A549 (cell line): ENCODE measurements at regions not wholly inside any gene's neighbourhood (a gene's known extent, or its start where the extent isn't known, plus 50 kb on each side); places are given as distances from the start of the nearest gene placed in this dataset.

Experiments used
- BHLHE40 ChIP-seq: IDR thresholded peaks from 2 replicates; pipeline ENCODE4 v1.6.1; 2012; ENCODE audit warnings: low read depth, low read length, inconsistent platforms
- CHD2 ChIP-seq: fragments of 150-350 bp; IDR thresholded peaks from 2 replicates; pipeline ENCODE4 v1.6.1; 2014; ENCODE audit warnings: low read length; ENCODE audit not compliant: partially characterized antibody
- EP300 ChIP-seq, 2 experiments: fragments of >200 bp; sonication (Bioruptor Twin); formaldehyde crosslinking; IDR thresholded peaks; 2 replicates in 1 of 2; 3 replicates in 1 of 2; pipeline ENCODE4 v1.6.1; 2016 to 2017
- MYC ChIP-seq: IDR thresholded peaks from 2 replicates; pipeline ENCODE4 v1.6.1; 2012; ENCODE audit warnings: mild to moderate bottlenecking, inconsistent platforms, low read length, improper control_type of control experiment, borderline replicate concordance
- NR3C1 ChIP-seq: fragments of >200 bp; sonication (Bioruptor Twin); formaldehyde crosslinking; IDR thresholded peaks from 3 replicates; pipeline ENCODE4 v1.6.1; 2017
- PHF8 ChIP-seq: fragments of 200-600 bp; sonication (generic); IDR thresholded peaks from 2 replicates; pipeline ENCODE4 v1.6.1; 2016; ENCODE audit warnings: low read depth, mild to moderate bottlenecking, antibody characterized with exemption, moderate library complexity, borderline replicate concordance
- RAD21 ChIP-seq, 2 experiments: fragments of >200 bp in 1 of 2; sonication (Bioruptor Twin) in 1 of 2; formaldehyde crosslinking in 1 of 2; IDR thresholded peaks in 1 of 2; conservative IDR thresholded peaks in 1 of 2; 2 replicates in 1 of 2; 3 replicates in 1 of 2; pipeline ENCODE4 v1.6.1; 2012 to 2018; ENCODE audit warnings: inconsistent platforms in 1 of 2
- TF ChIP-seq, protein P1 (sequence below): fragments of >200 bp; sonication (Bioruptor Twin); formaldehyde crosslinking; IDR thresholded peaks from 3 replicates; pipeline ENCODE4 v1.5.1; 2016

DNA sequence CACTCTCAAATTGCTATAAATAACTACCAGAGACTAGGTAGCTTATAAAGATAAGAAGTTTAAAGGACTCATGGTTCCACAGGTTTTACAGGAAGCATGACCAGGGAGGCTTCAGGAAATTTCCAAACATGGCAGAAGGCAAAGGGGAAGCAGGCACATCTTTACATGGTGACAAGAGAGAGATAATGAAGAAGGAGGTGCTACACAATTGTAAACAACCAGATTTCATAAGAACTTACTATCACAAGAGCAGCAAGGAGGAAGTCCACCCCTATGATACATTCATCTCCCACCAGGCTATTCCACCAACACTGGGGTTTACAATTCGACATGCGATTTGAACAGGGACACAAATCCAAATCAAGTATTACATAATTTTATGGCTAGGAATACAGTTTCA, 257.7 kb downstream of the BTG1 start:
- TF ChIP-seq NR3C1: no peak
- TF ChIP-seq CHD2: no peak
- no peak for TF ChIP-seq RAD21 (conservative IDR thresholded peaks at IDR 0.05 in 1 of 2, IDR thresholded peaks at IDR 0.05 in 1 of 2)
- TF ChIP-seq, protein P1, sequence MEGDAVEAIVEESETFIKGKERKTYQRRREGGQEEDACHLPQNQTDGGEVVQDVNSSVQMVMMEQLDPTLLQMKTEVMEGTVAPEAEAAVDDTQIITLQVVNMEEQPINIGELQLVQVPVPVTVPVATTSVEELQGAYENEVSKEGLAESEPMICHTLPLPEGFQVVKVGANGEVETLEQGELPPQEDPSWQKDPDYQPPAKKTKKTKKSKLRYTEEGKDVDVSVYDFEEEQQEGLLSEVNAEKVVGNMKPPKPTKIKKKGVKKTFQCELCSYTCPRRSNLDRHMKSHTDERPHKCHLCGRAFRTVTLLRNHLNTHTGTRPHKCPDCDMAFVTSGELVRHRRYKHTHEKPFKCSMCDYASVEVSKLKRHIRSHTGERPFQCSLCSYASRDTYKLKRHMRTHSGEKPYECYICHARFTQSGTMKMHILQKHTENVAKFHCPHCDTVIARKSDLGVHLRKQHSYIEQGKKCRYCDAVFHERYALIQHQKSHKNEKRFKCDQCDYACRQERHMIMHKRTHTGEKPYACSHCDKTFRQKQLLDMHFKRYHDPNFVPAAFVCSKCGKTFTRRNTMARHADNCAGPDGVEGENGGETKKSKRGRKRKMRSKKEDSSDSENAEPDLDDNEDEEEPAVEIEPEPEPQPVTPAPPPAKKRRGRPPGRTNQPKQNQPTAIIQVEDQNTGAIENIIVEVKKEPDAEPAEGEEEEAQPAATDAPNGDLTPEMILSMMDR: no peak
- no peak for TF ChIP-seq PHF8
- TF ChIP-seq BHLHE40: no peak
- TF ChIP-seq EP300 (IDR thresholded peaks at IDR 0.05): no peak
- TF ChIP-seq MYC: no peak
